HFFc6 (cell line): ENCODE measurements at regions not wholly inside any gene's neighbourhood (a gene's known extent, or its start where the extent isn't known, plus 50 kb on each side); places are given as distances from the start of the nearest gene placed in this dataset.
"Not testable (repeated sequence)": the region's sequence is repeated elsewhere in the genome, so short reads cannot be mapped to it uniquely, and the experiment has no call there.

Experiments
- DNase-seq: peaks from one replicate; pipeline ENCODE4 v3.0.0-alpha.2; 2018
- H3K27ac Mint-ChIP-seq: 2 replicates; pipeline ENCODE4 v1.8.0; 2020; ENCODE audit warnings: mild to moderate bottlenecking, mixed read lengths
- H3K27me3 Mint-ChIP-seq: 2 replicates; pipeline ENCODE4 v1.8.0; 2021; ENCODE audit warnings: mild to moderate bottlenecking, moderate library complexity, mixed read lengths; ENCODE audit not compliant: insufficient read depth
- H3K36me3 Mint-ChIP-seq: 2 replicates; pipeline ENCODE4 v1.8.0; 2021; ENCODE audit warnings: low read depth, mixed read lengths
- H3K4me1 Mint-ChIP-seq: 2 replicates; pipeline ENCODE4 v1.8.0; 2020; ENCODE audit warnings: low read depth, mixed read lengths
- H3K4me3 Mint-ChIP-seq: 2 replicates; pipeline ENCODE4 v1.8.0; 2020; ENCODE audit warnings: mild to moderate bottlenecking, moderate library complexity, mixed read lengths
- H3K9me3 Mint-ChIP-seq: 2 replicates; pipeline ENCODE4 v1.8.0; 2020; ENCODE audit warnings: mild to moderate bottlenecking, mixed read lengths
- CTCF ChIP-seq: fragments of 200-600 bp; sonication (generic); IDR thresholded peaks from 2 replicates; pipeline ENCODE4 v1.5.0; 2021; ENCODE audit warnings: antibody characterized with exemption, mild to moderate bottlenecking

DNA sequence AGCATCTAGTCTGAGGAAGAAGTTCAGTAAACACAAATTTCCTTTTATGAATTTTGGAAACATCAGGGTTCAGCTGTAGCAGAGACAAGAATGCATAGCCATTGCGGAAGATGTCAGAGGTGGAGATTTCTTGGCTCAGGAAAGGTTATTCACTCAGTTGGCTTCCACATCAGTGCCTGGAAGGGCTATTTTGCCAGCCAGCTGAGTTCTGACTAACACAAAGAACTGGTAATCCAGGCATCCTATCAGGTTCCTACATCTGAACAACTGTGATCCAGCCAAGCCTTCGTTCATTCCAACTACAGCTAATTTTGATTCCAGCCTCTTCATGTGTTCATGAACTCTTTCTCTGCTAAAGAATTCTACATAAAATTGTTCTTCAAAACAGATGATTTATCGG lies 965.6 kb downstream of the XPNPEP1 start:
- no peak for TF ChIP-seq CTCF
- H3K27me3 Mint-ChIP-seq = no peaks in the 10 kb centered on the region
- DNase-seq = peak; percentile 58
- H3K4me1 Mint-ChIP-seq = peaks cover 6% of the 10 kb centered on the region; the same call in 1 of the 2 replicates
- H3K27ac Mint-ChIP-seq = no peak overlapping the region
- H3K36me3 Mint-ChIP-seq = no peaks in the 10 kb centered on the region
- peaks cover 10% of the 10 kb centered on the region for H3K9me3 Mint-ChIP-seq
- H3K4me3 Mint-ChIP-seq = no peak overlapping the region

GRCh38 chr10:108956149-108956548 lies 967.2 kb downstream of the XPNPEP1 start:
- DNase-seq = peak; percentile 28
- H3K4me3 Mint-ChIP-seq = no peak overlapping the region

DNA sequence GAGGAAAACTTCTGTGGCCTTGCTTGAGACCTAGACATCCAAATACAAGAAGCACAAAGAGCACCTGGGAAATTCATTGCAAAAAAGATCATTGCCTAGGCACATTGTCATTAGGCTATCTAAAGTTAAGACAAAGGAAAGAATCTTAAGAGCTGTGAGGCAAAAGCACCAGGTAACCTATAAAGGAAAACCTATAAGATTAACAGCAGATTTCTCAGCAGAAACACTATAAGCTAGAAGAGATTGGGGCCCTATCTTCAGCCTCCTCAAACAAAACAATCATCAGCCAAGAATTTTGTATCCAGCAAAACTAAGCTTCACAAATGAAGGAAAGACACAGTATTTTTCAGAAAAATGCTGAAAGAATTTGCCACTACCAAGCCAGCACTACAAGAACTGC lies 1003.3 kb downstream of the XPNPEP1 start:
- H3K27ac Mint-ChIP-seq, DNase-seq, H3K36me3 Mint-ChIP-seq, H3K4me3 Mint-ChIP-seq, H3K4me1 Mint-ChIP-seq, H3K27me3 Mint-ChIP-seq: not testable (repeated sequence)
- peaks cover 12% of the 10 kb centered on the region for H3K9me3 Mint-ChIP-seq

More at GRCh38 chr10:108956149-108956548, 967.2 kb downstream of the XPNPEP1 start:
- TF ChIP-seq CTCF = no peak
- H3K27me3 Mint-ChIP-seq = peaks cover under 1% of the 10 kb centered on the region; the same call in 1 of the 2 replicates
- H3K4me1 Mint-ChIP-seq = peaks cover 6% of the 10 kb centered on the region; the same call in 1 of the 2 replicates
- no peaks in the 10 kb centered on the region for H3K36me3 Mint-ChIP-seq
- no peak overlapping the region for H3K27ac Mint-ChIP-seq
- peaks cover 18% of the 10 kb centered on the region for H3K9me3 Mint-ChIP-seq

- H3K36me3 Mint-ChIP-seq = no peaks in the 10 kb centered on the region
- no peak overlapping the region for H3K4me3 Mint-ChIP-seq
- peaks cover 1% of the 10 kb centered on the region; the same call in 1 of the 2 replicates for H3K27me3 Mint-ChIP-seq
- no peaks in the 10 kb centered on the region for H3K9me3 Mint-ChIP-seq
- no peak for DNase-seq
- peaks cover 5% of the 10 kb centered on the region for H3K4me1 Mint-ChIP-seq
- no peak for TF ChIP-seq CTCF
- H3K27ac Mint-ChIP-seq = no peak overlapping the region
Observed at GRCh38 chr10:108913300-108913699, 1010.0 kb downstream of the XPNPEP1 start.

GRCh38 chr10:108911814-108912541 lies 1011.3 kb downstream of the XPNPEP1 start:
- Mint-ChIP-seq H3K27me3 (peaks cover 1% of the 10 kb centered on the region; the same call in 1 of the 2 replicates), H3K4me1 (peaks cover 5% of the 10 kb centered on the region), H3K27ac (no peak overlapping the region), H3K36me3 (no peaks in the 10 kb centered on the region), H3K9me3 (no peaks in the 10 kb centered on the region), H3K4me3 (peak overlapping the region; percentile 70)
- peak; percentile 35 for DNase-seq
- peak; percentile 62 for TF ChIP-seq CTCF

DNA sequence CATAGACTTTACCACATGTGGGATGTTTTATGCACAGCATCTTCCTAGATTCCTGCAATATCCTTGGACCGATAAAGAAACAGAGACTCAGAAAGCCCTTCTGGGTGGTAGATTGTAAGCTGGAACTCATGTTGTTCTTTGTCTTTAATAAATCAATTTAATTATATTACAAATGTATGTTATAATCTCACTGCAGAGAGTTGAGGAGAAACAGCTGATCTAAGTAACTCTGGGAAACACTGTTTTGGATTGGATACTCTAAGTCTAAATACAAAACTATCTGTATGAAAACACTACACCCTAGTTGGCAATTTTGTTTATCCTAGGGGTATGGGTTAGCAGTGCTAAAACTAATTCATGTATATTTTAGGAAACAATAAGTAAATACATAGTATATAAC lies 1015.2 kb downstream of the XPNPEP1 start:
- H3K4me3 Mint-ChIP-seq = no peak overlapping the region
- no peaks in the 10 kb centered on the region for H3K36me3 Mint-ChIP-seq
- peaks cover 1% of the 10 kb centered on the region; the same call in 1 of the 2 replicates for H3K27me3 Mint-ChIP-seq
- H3K27ac Mint-ChIP-seq = no peak overlapping the region
- no peak for DNase-seq
- H3K4me1 Mint-ChIP-seq = peaks cover 15% of the 10 kb centered on the region
- H3K9me3 Mint-ChIP-seq = no peaks in the 10 kb centered on the region
- TF ChIP-seq CTCF = no peak
